IPS DF 6.9 (cell line): ENCODE measurements at regions not wholly inside any gene's neighbourhood (a gene's known extent, or its start where the extent isn't known, plus 50 kb on each side); places are given as distances from the start of the nearest gene placed in this dataset.
"Not testable (repeated sequence)": the region's sequence is repeated elsewhere in the genome, so short reads cannot be mapped to it uniquely, and the experiment has no call there.

Experiments used
- DNase-seq: peaks from one replicate; pipeline ENCODE4 v3.0.0-alpha.2; 2013; ENCODE audit warnings: low read depth, low spot score
- H3K27ac ChIP-seq: one replicate; pipeline ENCODE4 v1.5.1; 2013; ENCODE audit warnings: low read length, control low read depth
- H3K27me3 ChIP-seq: 2 replicates; pipeline ENCODE4 v1.6.1; 2013; ENCODE audit warnings: mild to moderate bottlenecking, low read length; ENCODE audit not compliant: control insufficient read depth, insufficient read depth
- H3K36me3 ChIP-seq: 2 replicates; pipeline ENCODE4 v1.6.1; 2013; ENCODE audit warnings: low read length; ENCODE audit not compliant: control insufficient read depth, insufficient read depth
- H3K4me1 ChIP-seq: 2 replicates; pipeline ENCODE4 v1.6.1; 2013; ENCODE audit warnings: low read length; ENCODE audit not compliant: control insufficient read depth, insufficient read depth
- H3K4me3 ChIP-seq: 2 replicates; pipeline ENCODE4 v1.5.1; 2013; ENCODE audit warnings: mild to moderate bottlenecking, low read length
- H3K9me3 ChIP-seq: 2 replicates; pipeline ENCODE4 v1.6.1; 2013; ENCODE audit warnings: low read length, inconsistent platforms; ENCODE audit not compliant: control insufficient read depth, insufficient read depth
- WGBS: extraction: QIAGEN DNeasy Blood & Tissue Kit; methylation state at CpG from one replicate; pipeline ENCODE4 v1.1.7; 2013; ENCODE audit warnings: mixed read lengths, missing lambda C conversion rate; ENCODE audit not compliant: insufficient read length, insufficient coverage; 5-methylcytosine and 5-hydroxymethylcytosine counted together

- DNase-seq: no peak
- Histone ChIP-seq H3K36me3 (no peaks in the 10 kb centered on the region), H3K4me1 (no peaks in the 10 kb centered on the region), H3K27ac (no peak overlapping the region), H3K9me3 (no peaks in the 10 kb centered on the region), H3K4me3 (no peak overlapping the region), H3K27me3 (no peaks in the 10 kb centered on the region)
- WGBS: no CpG with 5 or more reads among the region's 3 CpGs
Measured at GRCh38 chr4:153099391-153100140, 104.7 kb upstream of the TRIM2 start.

GRCh38 chr4:153106736-153107135 is 97.5 kb upstream of the TRIM2 start:
- WGBS: no CpG with 5 or more reads among the region's 2 CpGs
- not testable (repeated sequence) for H3K27ac ChIP-seq, H3K27me3 ChIP-seq, H3K4me3 ChIP-seq, H3K9me3 ChIP-seq, H3K36me3 ChIP-seq, DNase-seq, H3K4me1 ChIP-seq

DNA sequence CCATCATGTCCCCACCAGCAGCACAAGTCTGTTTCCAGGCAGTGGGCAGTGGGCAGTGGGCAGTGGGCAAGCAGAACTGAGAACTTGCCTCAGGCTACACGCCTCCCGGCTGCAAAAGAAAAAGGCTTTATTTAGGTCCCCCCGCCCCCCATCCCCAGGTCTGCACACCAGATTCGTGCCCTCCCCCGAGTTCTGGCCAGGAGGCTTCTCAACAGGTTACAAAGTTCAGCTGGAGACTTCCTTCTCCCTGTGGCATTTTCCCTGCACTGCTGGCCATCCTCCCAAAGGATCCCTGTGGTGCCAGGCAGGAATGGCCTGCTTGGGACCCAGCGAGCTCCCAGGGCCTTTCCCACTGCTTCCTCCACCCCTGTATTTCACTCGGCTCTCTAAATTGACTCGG is 97.0 kb upstream of the TRIM2 start:
- Histone ChIP-seq H3K4me3 (no peak overlapping the region), H3K36me3 (no peaks in the 10 kb centered on the region), H3K4me1 (no peaks in the 10 kb centered on the region), H3K27ac (no peak overlapping the region), H3K9me3 (no peaks in the 10 kb centered on the region), H3K27me3 (no peaks in the 10 kb centered on the region)
- no CpG with 5 or more reads among the region's 8 CpGs for WGBS
- DNase-seq: no peak

DNA sequence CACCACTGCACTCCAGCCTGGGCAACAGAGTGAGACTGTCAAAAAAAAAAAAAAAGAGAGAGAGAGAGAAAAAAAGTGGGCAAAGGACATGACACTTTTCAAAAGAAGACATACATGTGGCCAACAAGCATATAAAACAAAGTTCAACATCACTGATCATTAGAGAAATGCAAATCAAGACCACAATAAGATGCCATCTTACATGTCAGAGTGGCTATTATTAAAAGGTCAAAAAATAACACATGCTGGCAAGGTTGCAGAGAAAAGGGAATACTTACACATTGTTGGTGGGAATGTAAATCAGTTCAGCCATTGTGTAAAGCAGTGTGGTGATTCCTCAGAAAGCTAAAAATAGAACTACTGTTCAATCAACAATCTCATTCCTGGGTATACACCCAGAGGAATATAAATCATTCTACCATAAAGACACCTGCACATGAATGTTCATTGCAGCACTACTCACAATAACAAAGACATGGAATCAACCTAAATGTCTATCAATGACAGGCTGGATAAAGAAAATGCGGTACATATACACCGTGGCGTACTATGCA is 94.9 kb upstream of the TRIM2 start:
- Histone ChIP-seq H3K4me1 (no peaks in the 10 kb centered on the region), H3K9me3 (no peaks in the 10 kb centered on the region), H3K27ac (no peak overlapping the region), H3K36me3 (no peaks in the 10 kb centered on the region), H3K27me3 (no peaks in the 10 kb centered on the region), H3K4me3 (no peak overlapping the region)
- no peak for DNase-seq
- WGBS: no CpG with 5 or more reads among the region's 3 CpGs

DNA sequence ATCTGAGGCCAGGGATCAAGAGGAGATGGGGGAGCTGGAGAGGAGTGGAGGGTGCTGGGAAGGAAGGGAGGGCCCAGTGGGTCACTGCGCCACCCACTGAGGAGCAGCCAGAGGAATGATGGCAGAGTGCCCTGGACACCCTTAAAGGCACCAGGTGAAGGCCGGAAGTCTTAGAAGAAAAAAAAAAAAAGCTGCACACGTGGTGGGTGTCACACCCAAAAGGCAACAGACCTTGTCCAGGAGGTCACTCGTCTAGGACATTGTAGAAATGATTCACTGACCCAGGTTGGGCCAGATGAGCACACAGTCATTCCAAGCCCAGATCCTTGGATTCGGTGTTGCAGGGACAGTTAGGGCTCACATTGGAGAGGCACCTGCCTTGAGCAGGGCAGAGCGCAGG is 93.5 kb upstream of the TRIM2 start:
- no peaks in the 10 kb centered on the region for H3K27me3 ChIP-seq
- no peaks in the 10 kb centered on the region for H3K36me3 ChIP-seq
- no peaks in the 10 kb centered on the region for H3K4me1 ChIP-seq
- H3K9me3 ChIP-seq: no peaks in the 10 kb centered on the region
- H3K4me3 ChIP-seq: no peak overlapping the region
- no CpG with 5 or more reads among the region's 6 CpGs for WGBS
- no peak overlapping the region for H3K27ac ChIP-seq
- no peak for DNase-seq

GRCh38 chr4:153111426-153112040 is 92.7 kb upstream of the TRIM2 start:
- Histone ChIP-seq H3K4me1 (no peaks in the 10 kb centered on the region), H3K27ac (no peak overlapping the region)

GRCh38 chr4:153112041-153112441 is 92.2 kb upstream of the TRIM2 start:
- Histone ChIP-seq H3K4me1 (no peaks in the 10 kb centered on the region), H3K4me3 (no peak overlapping the region), H3K9me3 (no peaks in the 10 kb centered on the region), H3K27ac (no peak overlapping the region), H3K36me3 (no peaks in the 10 kb centered on the region), H3K27me3 (no peaks in the 10 kb centered on the region)
- WGBS: no CpG with 5 or more reads among the region's 10 CpGs
- no peak for DNase-seq

More at GRCh38 chr4:153111426-153112040, 92.7 kb upstream of the TRIM2 start:
- Histone ChIP-seq H3K27me3 (no peaks in the 10 kb centered on the region), H3K36me3 (no peaks in the 10 kb centered on the region), H3K4me3 (no peak overlapping the region), H3K9me3 (no peaks in the 10 kb centered on the region)
- whole genome bisulfite sequencing: no CpG with 5 or more reads among the region's 10 CpGs
- no peak for DNase-seq

DNA sequence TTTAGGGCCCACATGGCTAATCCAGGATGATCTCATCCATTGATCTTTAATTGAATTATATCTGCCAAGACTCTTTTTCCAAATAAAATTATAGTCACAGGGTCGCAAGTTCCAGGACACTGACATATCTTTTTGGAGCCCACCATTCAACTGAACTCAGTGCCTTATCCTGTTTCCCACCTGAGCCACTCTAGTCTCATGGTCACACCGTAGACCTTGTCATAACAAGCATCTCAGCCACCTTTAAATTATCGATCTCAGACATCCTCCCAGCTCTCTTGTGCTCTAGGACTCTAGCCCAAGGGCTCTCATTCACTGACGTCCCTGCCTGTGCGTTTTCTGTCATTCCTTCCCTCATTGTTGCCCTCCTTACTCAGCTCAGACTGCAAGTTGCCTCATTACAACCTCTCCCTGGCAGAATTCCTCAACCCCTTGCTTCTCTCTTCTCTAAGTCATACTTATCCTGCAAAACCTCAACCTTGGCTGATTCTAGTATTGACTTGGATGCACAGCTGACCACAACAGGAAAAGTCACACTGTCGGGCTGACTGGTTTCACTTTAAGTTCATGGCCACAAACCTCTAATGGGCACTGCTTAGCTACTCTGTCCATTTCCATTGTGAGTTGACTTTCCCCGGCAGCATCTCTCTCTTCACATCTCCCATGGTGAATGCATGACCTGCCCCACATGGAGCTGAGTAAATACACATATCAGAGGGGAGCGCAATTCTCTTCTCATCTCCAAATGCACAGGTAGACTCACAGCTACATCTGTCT is 91.0 kb upstream of the TRIM2 start:
- DNase-seq: no peak
- WGBS: no CpG with 5 or more reads among the region's 8 CpGs
- Histone ChIP-seq H3K4me1 (no peaks in the 10 kb centered on the region), H3K27me3 (no peaks in the 10 kb centered on the region), H3K36me3 (no peaks in the 10 kb centered on the region), H3K9me3 (no peaks in the 10 kb centered on the region), H3K27ac (no peak overlapping the region), H3K4me3 (no peak overlapping the region)

DNA sequence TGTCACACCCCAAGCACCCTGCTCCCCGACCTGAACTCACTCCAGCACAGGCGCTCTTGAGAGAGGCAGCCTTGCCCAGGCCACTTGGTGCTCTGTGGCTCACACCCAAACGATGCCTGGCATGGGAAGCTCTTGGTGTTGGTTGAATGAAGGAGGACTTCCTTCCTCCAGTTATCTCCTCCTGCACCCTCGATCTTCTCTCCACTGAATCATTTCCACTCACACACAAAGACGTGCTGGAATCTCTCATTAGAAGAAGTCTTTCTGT is 90.5 kb upstream of the TRIM2 start:
- H3K27me3 ChIP-seq: no peaks in the 10 kb centered on the region
- H3K27ac ChIP-seq: no peak overlapping the region
- H3K4me3 ChIP-seq: no peak overlapping the region
- no peaks in the 10 kb centered on the region for H3K36me3 ChIP-seq
- no peak for DNase-seq
- WGBS: no CpG with 5 or more reads among the region's 5 CpGs
- H3K4me1 ChIP-seq: no peaks in the 10 kb centered on the region
- no peaks in the 10 kb centered on the region for H3K9me3 ChIP-seq

DNA sequence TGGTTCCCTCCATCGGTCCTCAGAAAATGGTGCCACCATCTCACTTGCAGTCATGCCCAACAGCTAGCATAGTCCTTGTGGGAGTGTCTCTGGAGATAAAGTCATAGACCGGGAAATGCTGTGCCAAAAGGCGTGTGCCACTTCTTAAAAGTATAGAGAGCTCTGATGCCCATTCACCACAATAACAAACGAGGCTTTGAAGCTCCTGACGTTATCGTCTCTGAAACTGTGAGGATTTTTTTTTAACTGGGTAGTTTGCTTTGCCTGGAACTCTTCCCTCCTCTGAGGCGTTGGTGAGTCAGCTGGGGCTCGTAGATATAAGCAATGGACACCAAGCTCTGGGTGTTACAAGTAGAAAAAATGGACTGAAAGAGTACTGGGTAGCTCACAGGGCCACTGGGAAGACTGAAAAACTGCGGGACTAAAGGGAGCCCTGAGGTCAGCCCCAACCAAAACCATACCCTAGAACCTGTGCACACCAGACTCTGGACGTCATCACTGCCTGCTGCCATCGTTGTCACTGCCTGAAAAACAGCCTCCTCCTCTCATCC is 89.4 kb upstream of the TRIM2 start:
- H3K36me3 ChIP-seq: no peaks in the 10 kb centered on the region
- no peak overlapping the region for H3K27ac ChIP-seq
- H3K4me3 ChIP-seq: no peak overlapping the region
- H3K9me3 ChIP-seq: no peaks in the 10 kb centered on the region
- no peak for DNase-seq
- no CpG with 5 or more reads among the region's 11 CpGs for WGBS
- H3K27me3 ChIP-seq: no peaks in the 10 kb centered on the region
- no peaks in the 10 kb centered on the region for H3K4me1 ChIP-seq
